ENCODE measurements at regions not wholly inside any gene's neighbourhood (a gene's known extent, or its start where the extent isn't known, plus 50 kb on each side); places are given as distances from the start of the nearest gene placed in this dataset.

GRCh38 chr9:106600955-106601560 is 261.9 kb upstream of the ZNF462 start:
- DNase-seq (ENCODE audit: low read depth), result no peak
- no peak overlapping the region for H3K4me3 ChIP-seq (ENCODE audit: low read depth, low read length)
- TF ChIP-seq CTCF (IDR thresholded peaks at IDR 0.05; ENCODE audit: control insufficient read depth, extremely low read depth, insufficient read depth), result no peak

GRCh38 chr9:106602344-106602743 is 260.6 kb upstream of the ZNF462 start:
- H3K4me3 ChIP-seq (ENCODE audit: low read depth, low read length), result no peak overlapping the region
- TF ChIP-seq CTCF (IDR thresholded peaks at IDR 0.05; ENCODE audit: control insufficient read depth, extremely low read depth, insufficient read depth), result no peak
- no peak for DNase-seq (ENCODE audit: low read depth)

- H3K4me3 ChIP-seq (ENCODE audit: low read depth, low read length), result no peak overlapping the region
- no peak for DNase-seq (ENCODE audit: low read depth)
- no peak for TF ChIP-seq CTCF (IDR thresholded peaks at IDR 0.05; ENCODE audit: control insufficient read depth, extremely low read depth, insufficient read depth)
These were observed 249.7 kb upstream of the ZNF462 start for GRCh38 chr9:106613250-106613737.

GRCh38 chr9:106615118-106615889 is 247.7 kb upstream of the ZNF462 start:
- H3K4me3 ChIP-seq (ENCODE audit: low read depth, low read length), result no peak overlapping the region
- no peak for DNase-seq (ENCODE audit: low read depth)

GRCh38 chr9:106616026-106616425 is 246.9 kb upstream of the ZNF462 start:
- H3K4me3 ChIP-seq (ENCODE audit: low read depth, low read length), result no peak overlapping the region
- TF ChIP-seq CTCF (IDR thresholded peaks at IDR 0.05; ENCODE audit: control insufficient read depth, extremely low read depth, insufficient read depth), result no peak
- no peak for DNase-seq (ENCODE audit: low read depth)

More at GRCh38 chr9:106615118-106615889, 247.7 kb upstream of the ZNF462 start:
- no peak for TF ChIP-seq CTCF (IDR thresholded peaks at IDR 0.05; ENCODE audit: control insufficient read depth, extremely low read depth, insufficient read depth)

- no peak overlapping the region for H3K4me3 ChIP-seq (ENCODE audit: low read depth, low read length)
- no peak for TF ChIP-seq CTCF (IDR thresholded peaks at IDR 0.05; ENCODE audit: control insufficient read depth, extremely low read depth, insufficient read depth)
- DNase-seq (ENCODE audit: low read depth), result no peak
These were observed 246.1 kb upstream of the ZNF462 start for GRCh38 chr9:106616851-106617345.

All from LNCaP clone FGC (cell line).